ENCODE measurements at regions not wholly inside any gene's neighbourhood (a gene's known extent, or its start where the extent isn't known, plus 50 kb on each side); places are given as distances from the start of the nearest gene placed in this dataset.

GRCh38 chr7:11985971-11986370 lies 154.0 kb upstream of the THSD7A start (continued):
- no peak for TF ChIP-seq HNF4G (IDR thresholded peaks at IDR 0.05; ENCODE audit: borderline replicate concordance, low read depth, low read length)
- TF ChIP-seq HNF4G (CRISPR knock-in tag; IDR thresholded peaks at IDR 0.05; ENCODE audit: borderline replicate concordance, low read depth), result no peak

DNA sequence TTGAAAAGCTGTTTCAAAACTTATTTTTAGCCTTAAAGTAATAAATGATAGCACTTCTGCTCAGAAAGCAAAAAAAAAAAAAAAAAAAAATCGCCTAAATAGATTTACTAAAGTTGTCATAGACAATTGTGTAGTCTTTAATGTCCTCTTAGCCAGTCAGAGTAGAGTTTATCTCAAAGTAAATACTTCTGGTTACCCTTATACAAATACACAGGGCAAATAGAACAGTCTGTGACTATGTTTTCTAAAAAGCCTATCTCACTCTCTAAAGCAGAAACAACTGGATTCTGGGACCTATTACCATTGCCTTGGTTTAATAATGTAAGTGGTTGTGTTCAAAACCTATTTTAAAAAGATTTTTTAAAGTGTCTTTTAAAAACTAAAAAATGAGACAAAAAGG lies 156.2 kb upstream of the THSD7A start:
- DNase-seq (ENCODE audit: low spot score) (peak; percentile 5), FAIRE-seq (no peak), ATAC-seq (peak; percentile 54; the same call in 1 of the 3 replicates)
- no peak overlapping the region for H2AFZ ChIP-seq (ENCODE audit: low read length)
- intact Hi-C loops (cut with micrococcal nuclease; ENCODE audit: unreplicated experiment), result no loop called here
- no peaks in the 10 kb centered on the region for H3K4me1 ChIP-seq (ENCODE audit: insufficient read depth, low read length)
- BruUV-seq (replicated peaks), result no TSS peak
- H3K9me3 ChIP-seq (ENCODE audit: low read length), result peaks cover 26% of the 10 kb centered on the region; the same call in 1 of the 2 replicates
- TF ChIP-seq YEATS2 (CRISPR knock-in tag; IDR thresholded peaks at IDR 0.05; ENCODE audit: borderline replicate concordance), result no peak
- in situ Hi-C loops (cut with HindIII; ENCODE audit: extremely low pct_ligation_motif_present, low pct_unique_long_range_greater_than_20kb), result no loop called here
- H3K27ac ChIP-seq (ENCODE audit: extremely low read length, insufficient read depth, low read length), result no peak overlapping the region
- no peak overlapping the region for H3K4me2 ChIP-seq (ENCODE audit: low read depth, low read length)
- ChIA-PET CTCF (ENCODE audit: low intra/inter-chr PET ratio, low total read pairs) (no interaction called here), POLR2A (no interaction called here)
- H4K20me1 ChIP-seq (ENCODE audit: insufficient read depth, low read length), result no peaks in the 10 kb centered on the region
- no peak overlapping the region for H3K4me3 ChIP-seq (replicated peaks in 1 of 3; ENCODE audit: insufficient read depth in 1 of 3, low read depth in 2 of 3, low read length in 3 of 3)
- no peaks in the 10 kb centered on the region for H3K36me3 ChIP-seq (replicated peaks in 1 of 2; ENCODE audit: control insufficient read depth in 1 of 2, insufficient read depth in 2 of 2, low read length in 2 of 2)
- 2% methylated on average over 1 of the region's 1 CpG for WGBS (ENCODE audit: low lambda C conversion rate)
- no peak overlapping the region for H3K9ac ChIP-seq (ENCODE audit: insufficient read depth, low read depth, low read length)
- no peaks in the 10 kb centered on the region for H3K27me3 ChIP-seq (ENCODE audit: control insufficient read depth in 1 of 2, insufficient read depth in 2 of 2, low read length in 2 of 2)
- H3K79me2 ChIP-seq (ENCODE audit: insufficient read depth, low read length), result no peaks in the 10 kb centered on the region

GRCh38 chr7:12002428-12002827 lies 170.4 kb upstream of the THSD7A start:
- 38% methylated on average over 1 of the region's 1 CpG for WGBS (ENCODE audit: low lambda C conversion rate)
- no peak overlapping the region for H3K4me3 ChIP-seq (replicated peaks in 1 of 3; ENCODE audit: insufficient read depth in 1 of 3, low read depth in 2 of 3, low read length in 3 of 3)
- H3K9me3 ChIP-seq (ENCODE audit: low read length), result peaks cover 6% of the 10 kb centered on the region; the same call in 1 of the 2 replicates
- no peak for FAIRE-seq
- TF ChIP-seq ZNF777 (CRISPR knock-in tag; IDR thresholded peaks at IDR 0.05), result no peak
- peak; percentile 67 for TF ChIP-seq MAFF (IDR thresholded peaks at IDR 0.05; ENCODE audit: low read depth, low read length)
- TF ChIP-seq TSC22D2 (CRISPR knock-in tag; IDR thresholded peaks at IDR 0.05; ENCODE audit: borderline replicate concordance), result no peak
- no peak for TF ChIP-seq HINFP (CRISPR knock-in tag; IDR thresholded peaks at IDR 0.05; ENCODE audit: low read depth)
- TF ChIP-seq GABPB1 (CRISPR knock-in tag; IDR thresholded peaks at IDR 0.05), result no peak
- TF ChIP-seq MAFK (conservative IDR thresholded peaks at IDR 0.05 in 1 of 2, IDR thresholded peaks at IDR 0.05 in 1 of 2; ENCODE audit: low read length in 2 of 2), result peak; percentile 52 to 76; a peak in 3 of 4 replicates
- no peak for TF ChIP-seq ATF5 (CRISPR knock-in tag; IDR thresholded peaks at IDR 0.05; ENCODE audit: low read depth)
- H3K27me3 ChIP-seq (ENCODE audit: control insufficient read depth in 1 of 2, insufficient read depth in 2 of 2, low read length in 2 of 2), result no peaks in the 10 kb centered on the region
- no peak overlapping the region for H2AFZ ChIP-seq (ENCODE audit: low read length)
- POLR2A ChIA-PET, result no interaction called here
- H3K27ac ChIP-seq (ENCODE audit: extremely low read length, insufficient read depth, low read length), result no peak overlapping the region
- CTCF ChIA-PET (ENCODE audit: low intra/inter-chr PET ratio, low total read pairs), result no interaction called here
- BruUV-seq (replicated peaks), result no TSS peak
- no peaks in the 10 kb centered on the region for H4K20me1 ChIP-seq (ENCODE audit: insufficient read depth, low read length)
- no peaks in the 10 kb centered on the region for H3K79me2 ChIP-seq (ENCODE audit: insufficient read depth, low read length)
- H3K9ac ChIP-seq (ENCODE audit: insufficient read depth, low read depth, low read length), result no peak overlapping the region
- DNase-seq (ENCODE audit: low spot score), result no peak
- in situ Hi-C loops (cut with HindIII; ENCODE audit: extremely low pct_ligation_motif_present, low pct_unique_long_range_greater_than_20kb) (no loop called here), intact Hi-C loops (cut with micrococcal nuclease; ENCODE audit: unreplicated experiment) (no loop called here)
- H3K4me1 ChIP-seq (ENCODE audit: insufficient read depth, low read length), result no peaks in the 10 kb centered on the region
- no peaks in the 10 kb centered on the region for H3K36me3 ChIP-seq (replicated peaks in 1 of 2; ENCODE audit: control insufficient read depth in 1 of 2, insufficient read depth in 2 of 2, low read length in 2 of 2)
- ATAC-seq, result no peak
- H3K4me2 ChIP-seq (ENCODE audit: low read depth, low read length), result no peak overlapping the region

Data from HepG2 (cell line).